Epithelial cell of esophagus (primary cell): ENCODE measurements at regions not wholly inside any gene's neighbourhood (a gene's known extent, or its start where the extent isn't known, plus 50 kb on each side); places are given as distances from the start of the nearest gene placed in this dataset.

Experiments
- DNase-seq: peaks from one replicate; pipeline ENCODE4 v3.0.0; 2010; ENCODE audit warnings: low read depth
- H3K4me3 ChIP-seq: 2 replicates; pipeline ENCODE4 v1.5.1; 2011; ENCODE audit warnings: mild to moderate bottlenecking, low read length, control low read depth
- TF ChIP-seq, protein P1 (sequence below): IDR thresholded peaks from 2 replicates; pipeline ENCODE4 v1.5.1; 2011; ENCODE audit warnings: low read depth, mild to moderate bottlenecking, low read length, control low read depth, inconsistent platforms; ENCODE audit not compliant: insufficient read depth; ENCODE audit errors: missing control alignments

GRCh38 chr14:98999345-98999744, 272.7 kb downstream of the BCL11B start:
- DNase-seq: no peak
- H3K4me3 ChIP-seq: no peak overlapping the region
- TF ChIP-seq, protein P1, sequence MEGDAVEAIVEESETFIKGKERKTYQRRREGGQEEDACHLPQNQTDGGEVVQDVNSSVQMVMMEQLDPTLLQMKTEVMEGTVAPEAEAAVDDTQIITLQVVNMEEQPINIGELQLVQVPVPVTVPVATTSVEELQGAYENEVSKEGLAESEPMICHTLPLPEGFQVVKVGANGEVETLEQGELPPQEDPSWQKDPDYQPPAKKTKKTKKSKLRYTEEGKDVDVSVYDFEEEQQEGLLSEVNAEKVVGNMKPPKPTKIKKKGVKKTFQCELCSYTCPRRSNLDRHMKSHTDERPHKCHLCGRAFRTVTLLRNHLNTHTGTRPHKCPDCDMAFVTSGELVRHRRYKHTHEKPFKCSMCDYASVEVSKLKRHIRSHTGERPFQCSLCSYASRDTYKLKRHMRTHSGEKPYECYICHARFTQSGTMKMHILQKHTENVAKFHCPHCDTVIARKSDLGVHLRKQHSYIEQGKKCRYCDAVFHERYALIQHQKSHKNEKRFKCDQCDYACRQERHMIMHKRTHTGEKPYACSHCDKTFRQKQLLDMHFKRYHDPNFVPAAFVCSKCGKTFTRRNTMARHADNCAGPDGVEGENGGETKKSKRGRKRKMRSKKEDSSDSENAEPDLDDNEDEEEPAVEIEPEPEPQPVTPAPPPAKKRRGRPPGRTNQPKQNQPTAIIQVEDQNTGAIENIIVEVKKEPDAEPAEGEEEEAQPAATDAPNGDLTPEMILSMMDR: no peak

GRCh38 chr14:98999901-99000300, 272.1 kb downstream of the BCL11B start:
- TF ChIP-seq, protein P1: no peak
- DNase-seq: no peak

GRCh38 chr14:99001241-99001640, 270.8 kb downstream of the BCL11B start:
- no peak overlapping the region for H3K4me3 ChIP-seq
- TF ChIP-seq, protein P1: no peak
- DNase-seq: no peak

More at GRCh38 chr14:98999901-99000300, 272.1 kb downstream of the BCL11B start:
- H3K4me3 ChIP-seq: no peak overlapping the region

DNA sequence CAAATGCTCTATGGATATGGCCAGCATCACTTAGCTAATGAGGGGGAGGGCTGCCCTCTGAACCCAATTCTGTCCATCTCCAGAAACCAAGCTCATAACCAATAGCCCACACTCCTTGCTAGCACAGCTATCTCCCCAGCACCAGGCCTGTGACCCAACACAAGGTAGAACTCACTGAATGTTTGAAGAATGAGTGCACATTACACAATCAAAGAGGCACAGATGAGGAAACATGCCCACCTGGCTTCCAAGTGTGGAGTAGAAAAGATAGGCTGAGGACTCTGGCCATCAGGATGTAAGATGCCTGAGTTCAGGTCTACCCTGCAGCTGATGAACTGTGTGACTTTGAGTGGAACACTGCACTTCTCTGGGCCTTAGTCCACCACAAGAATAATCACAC, 268.4 kb downstream of the BCL11B start:
- TF ChIP-seq, protein P1: no peak
- no peak overlapping the region for H3K4me3 ChIP-seq
- DNase-seq: peak; percentile 35

- H3K4me3 ChIP-seq: no peak overlapping the region
- DNase-seq: peak; percentile 64
- TF ChIP-seq, protein P1: no peak
These were observed 267.9 kb downstream of the BCL11B start for GRCh38 chr14:99004112-99004511.

GRCh38 chr14:99006276-99006675, 265.7 kb downstream of the BCL11B start:
- DNase-seq: no peak
- H3K4me3 ChIP-seq: no peak overlapping the region
- TF ChIP-seq, protein P1: no peak

- DNase-seq: no peak
- TF ChIP-seq, protein P1: no peak
- H3K4me3 ChIP-seq: no peak overlapping the region
These were observed 264.2 kb downstream of the BCL11B start for GRCh38 chr14:99007795-99008194.
